Germinal center (tissue), 1 donor: ENCODE measurements at regions not wholly inside any gene's neighbourhood (a gene's known extent, or its start where the extent isn't known, plus 50 kb on each side); places are given as distances from the start of the nearest gene placed in this dataset.
"Not testable (repeated sequence)": the region's sequence is repeated elsewhere in the genome, so short reads cannot be mapped to it uniquely, and the experiment has no call there.

Source experiments
- DNase-seq: peaks from one replicate; pipeline ENCODE4 v3.0.0; 2012; ENCODE audit warnings: mixed read lengths, low spot score

DNA sequence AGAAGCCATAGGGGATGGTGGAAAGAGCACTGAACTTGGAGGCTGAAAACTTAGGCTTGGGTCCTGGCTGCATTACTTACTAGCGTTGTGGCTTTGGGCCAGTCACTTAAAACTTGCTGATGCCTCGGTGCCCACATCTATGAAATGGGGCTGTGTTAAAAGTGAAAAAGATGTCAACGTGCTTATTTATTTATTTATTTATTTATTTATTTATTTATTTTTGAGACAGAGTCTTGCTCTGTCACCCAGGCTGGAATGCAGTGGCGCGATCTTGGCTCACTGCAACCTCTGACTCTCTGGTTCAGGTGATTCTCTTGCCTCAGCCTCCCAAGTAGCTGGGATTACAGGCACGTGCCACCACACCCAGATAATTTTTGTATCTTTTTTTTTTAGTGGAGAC is 94.3 kb downstream of the MRM1 start:
- not testable (repeated sequence) for DNase-seq

DNA sequence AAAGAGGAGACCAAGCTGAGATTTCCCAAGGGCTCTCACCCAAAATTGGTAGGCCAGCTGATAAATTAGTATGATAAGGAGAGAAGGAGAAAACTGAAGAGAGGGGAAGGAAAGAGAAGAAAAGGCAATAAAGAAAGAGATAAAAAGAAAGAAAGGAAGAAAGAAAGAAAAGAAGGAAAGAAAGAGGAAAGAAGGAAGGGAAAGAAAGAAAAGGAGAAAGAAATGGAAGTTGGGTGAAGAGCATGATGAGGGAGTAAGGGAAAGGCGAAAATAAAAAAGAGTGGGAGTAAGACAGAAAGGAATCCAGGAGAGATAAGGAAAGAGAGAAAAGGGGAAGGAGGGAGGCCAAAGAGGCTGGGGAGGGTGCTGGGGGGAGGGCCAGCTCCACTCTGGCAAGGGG is 95.4 kb downstream of the MRM1 start:
- DNase-seq, result no peak

DNA sequence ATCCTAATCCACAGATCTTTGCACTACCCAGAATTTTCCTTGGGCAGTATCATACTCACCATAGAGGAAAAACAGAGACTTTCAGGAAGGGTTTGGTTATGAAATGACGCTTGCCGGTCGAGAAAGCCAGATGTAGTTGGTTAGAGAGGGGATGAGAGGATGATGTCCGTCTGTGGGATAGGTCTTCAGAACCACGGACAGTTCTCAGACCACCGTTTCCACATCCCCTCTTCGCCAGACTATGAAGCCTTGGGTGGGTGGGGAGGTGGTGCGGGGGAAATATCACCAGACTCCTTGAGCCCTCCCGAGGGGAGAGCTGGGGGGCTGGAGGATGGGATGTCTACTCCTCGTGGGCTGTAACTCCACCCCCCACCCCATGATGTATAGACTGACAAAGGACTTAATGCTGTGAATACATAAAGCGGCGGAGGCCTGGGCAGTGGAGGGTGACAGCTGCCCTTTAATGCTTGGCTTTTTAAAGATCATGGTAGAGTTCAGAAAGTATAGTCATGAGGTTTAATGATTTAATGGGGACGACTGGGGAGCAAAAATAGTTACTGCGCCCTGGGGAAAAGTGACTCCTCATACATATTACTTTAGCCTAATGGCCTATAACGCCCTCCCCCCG is 96.6 kb downstream of the MRM1 start:
- no peak for DNase-seq

DNA sequence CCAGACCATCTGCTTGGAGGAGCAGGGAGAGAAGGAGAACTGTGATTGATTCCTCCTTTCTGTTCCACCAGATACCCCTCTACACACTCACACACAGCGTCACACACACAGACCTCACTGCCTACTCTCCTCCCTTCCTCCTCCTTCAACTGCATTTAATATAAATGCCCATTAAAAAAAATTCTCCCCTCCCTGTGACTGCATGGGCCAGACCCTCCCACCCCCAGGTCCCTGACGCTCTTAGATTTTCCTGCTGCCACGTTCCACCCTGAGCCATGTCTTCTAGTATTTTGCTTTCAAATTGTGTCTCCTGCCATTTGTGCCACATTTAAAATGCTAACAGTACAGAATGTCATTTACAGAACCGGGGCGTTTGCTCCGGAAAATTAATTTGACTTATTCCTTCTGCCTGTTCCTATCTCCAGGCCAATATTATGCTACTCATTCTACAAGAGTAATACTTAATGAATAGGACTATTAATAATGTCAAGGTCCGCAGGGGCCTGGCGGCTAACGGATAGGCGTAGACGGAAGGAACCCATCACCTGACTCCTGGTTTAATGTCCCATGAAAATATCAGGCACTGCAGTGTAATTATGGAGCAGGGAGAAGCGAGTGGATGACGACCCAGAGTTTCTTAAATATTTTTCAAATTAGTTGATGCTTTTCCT is 100.2 kb downstream of the MRM1 start:
- no peak for DNase-seq

DNA sequence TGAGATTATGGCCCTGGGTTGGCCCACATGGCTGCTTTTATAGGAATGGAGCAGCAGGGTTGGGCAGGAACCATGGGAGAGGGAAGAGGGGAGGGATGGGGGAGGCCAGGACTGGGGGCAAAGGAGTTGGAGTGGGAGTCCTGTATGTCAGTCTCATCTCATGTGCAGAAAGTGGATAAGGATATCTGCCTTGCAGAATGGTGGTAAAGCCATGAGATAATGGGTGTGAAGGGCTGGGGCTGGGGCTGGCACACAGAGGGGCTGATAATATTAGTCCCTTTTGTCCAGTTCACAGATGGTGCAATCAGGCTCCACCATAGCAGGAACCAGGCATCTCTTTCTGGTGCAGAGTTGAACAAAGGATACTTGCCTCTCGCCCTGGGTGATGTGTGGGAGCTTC is 101.3 kb downstream of the MRM1 start:
- DNase-seq, result no peak

DNA sequence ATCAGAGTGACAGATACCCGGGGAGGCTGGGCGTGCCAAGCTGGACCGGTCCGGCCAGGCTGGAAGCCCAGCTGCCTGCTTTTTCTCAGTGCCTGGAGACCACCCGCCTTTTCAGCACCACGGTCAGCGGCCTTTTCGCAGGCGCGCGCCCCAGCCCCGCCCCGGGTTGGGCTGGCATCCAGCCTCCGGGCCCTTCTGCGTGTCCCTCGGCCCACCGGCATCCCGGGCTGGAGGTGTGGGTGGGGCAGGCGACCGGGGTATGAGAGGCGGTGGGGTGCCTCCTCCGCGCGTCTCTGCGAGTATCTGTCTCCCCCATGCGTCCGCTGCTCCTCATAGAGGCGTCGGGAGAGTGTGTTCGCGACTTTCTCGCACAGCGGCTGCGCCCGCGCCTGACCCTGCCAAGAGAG is 102.5 kb downstream of the MRM1 start:
- DNase-seq, result peak; percentile 59

DNA sequence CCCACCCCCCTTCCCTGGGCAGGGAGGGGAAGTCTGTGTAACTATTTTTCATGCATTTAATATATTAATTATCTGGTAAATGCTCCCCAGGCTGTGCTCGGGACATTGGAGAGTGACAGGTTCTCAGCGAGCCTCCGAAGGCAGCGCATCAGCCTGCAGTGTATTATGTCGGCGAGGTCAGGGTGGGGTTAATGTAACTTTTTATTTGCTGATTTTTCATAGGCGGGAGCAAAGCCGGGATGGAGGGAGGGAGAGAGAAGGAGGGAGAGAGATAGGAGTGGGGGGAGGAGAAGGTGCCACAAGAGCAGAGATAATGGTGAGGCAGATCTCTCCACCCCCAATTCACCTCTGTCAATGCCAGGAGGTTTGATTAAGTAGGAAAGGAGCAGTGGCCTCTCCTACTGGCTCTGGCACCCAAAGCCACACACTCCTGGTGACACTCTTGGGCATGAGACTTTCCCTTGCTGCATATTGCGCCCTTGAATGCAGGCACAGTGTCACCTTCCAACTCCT is 104.0 kb downstream of the MRM1 start:
- DNase-seq, result no peak

DNA sequence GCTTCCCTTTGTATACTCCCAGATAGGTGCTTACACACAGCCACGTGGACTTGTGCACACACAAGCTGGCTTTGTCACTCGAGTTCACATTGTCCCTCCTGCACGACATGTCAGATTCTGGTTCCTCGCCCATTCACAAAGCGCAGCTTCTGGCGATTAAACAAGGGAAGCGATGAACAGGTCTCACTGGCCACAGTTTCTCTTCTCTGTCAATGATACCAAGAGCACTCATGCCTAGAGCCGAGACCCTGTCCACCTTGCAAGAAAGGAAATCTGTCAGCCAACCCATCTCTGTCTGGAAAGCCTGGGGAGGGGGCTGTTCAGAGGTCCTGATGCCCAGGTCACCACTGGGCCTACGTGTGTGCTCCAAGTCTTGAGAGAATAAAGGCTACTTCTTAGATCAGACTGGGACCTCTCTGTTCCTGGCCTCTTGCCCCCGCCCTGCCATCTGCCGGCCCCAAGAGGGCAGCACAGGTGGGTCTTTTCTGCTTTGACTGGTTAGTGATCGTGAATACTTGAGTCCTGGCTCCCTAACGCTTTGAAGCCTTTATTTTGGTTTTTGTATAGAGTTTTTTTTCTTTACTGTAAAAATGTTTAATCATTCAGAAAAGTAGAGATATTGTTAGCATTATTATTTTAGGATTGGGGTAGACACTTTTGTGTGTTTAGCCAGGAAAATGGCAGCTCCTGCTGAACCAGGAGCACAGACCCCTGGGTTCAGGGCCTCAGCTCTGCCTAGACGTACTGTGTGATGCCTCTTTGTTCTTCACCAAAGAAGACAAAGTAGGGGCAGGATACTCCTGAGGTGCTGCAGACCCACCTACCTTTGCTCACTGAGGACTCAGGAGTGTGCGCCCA is 104.7 kb downstream of the MRM1 start:
- peak; percentile 63 for DNase-seq

DNA sequence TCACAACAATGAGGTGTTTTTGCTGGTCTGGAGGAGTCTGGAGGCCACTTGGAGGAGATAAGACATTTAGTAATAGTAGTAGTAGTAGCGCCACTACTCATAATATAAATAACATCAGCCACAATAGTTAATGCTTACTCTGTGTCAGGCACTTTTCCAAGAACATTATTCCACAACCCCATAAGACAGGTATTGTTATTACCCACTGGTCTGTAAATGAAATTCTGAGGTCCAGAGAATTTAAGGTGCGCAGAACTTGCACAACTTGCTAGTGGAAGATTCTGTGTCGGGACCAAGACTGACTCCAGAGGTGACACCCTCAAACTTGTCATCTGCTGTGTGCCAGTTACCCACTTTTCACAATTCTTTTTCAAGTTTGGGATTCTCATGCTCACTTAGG is 106.5 kb downstream of the MRM1 start:
- no peak for DNase-seq

DNA sequence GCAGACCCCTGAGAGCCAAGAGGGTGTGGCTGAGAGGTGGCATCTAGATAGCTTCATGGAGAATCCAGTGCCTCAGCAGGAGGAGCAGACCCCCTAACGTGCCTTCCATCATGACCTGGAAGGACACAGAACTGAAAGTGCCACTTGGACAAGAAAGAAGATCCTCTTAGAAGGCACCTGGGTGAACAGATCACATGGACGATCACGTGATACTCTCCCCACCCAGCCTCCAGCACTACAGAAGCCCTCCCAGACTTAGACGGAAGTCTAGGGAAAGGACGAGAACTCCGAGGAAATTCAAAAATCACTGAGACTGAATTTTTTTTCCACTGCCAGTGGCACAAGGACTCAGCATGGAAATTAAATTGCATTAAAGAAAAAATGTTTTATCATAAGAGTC is 113.4 kb downstream of the MRM1 start:
- DNase-seq, result no peak

DNA sequence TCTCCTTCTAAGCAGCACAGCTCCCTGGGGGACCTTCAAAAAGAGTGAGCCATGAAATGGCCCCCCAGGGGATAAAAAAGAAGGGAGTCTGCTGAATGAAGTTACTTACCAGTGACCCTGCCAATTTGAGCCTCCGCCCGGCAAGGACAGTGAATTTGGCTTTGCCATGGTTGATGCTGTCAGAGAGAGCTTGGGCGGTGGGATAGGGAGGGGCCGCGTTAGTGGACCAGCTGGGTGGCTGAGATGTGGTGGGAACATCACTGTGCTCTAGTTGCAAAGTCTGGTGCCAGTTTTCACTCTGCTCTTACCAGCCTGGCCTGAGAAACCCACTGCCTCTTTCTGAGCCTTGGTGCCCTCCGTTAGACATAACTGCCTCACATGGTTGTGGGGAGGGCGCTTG is 114.6 kb downstream of the MRM1 start:
- DNase-seq, result no peak

DNA sequence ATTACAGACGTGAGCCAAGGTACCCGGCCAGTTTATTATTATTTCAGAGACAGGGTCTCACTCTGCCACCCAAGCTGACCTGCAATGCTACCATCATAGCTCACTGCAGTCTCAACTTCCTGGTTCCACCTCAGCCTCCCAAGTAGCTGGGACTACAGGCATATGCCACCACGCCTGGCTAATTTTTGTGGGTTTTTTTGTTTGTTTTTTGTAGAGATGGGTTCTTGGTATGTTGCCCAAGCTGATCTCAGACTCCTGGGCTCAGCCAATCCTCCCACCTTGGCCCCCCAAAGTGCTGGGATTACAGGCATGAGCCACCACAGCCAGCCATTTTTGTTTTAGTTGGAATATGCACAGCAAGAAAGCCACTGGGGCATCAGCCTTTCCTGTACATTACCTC is 115.7 kb downstream of the MRM1 start:
- DNase-seq, result no peak

DNA sequence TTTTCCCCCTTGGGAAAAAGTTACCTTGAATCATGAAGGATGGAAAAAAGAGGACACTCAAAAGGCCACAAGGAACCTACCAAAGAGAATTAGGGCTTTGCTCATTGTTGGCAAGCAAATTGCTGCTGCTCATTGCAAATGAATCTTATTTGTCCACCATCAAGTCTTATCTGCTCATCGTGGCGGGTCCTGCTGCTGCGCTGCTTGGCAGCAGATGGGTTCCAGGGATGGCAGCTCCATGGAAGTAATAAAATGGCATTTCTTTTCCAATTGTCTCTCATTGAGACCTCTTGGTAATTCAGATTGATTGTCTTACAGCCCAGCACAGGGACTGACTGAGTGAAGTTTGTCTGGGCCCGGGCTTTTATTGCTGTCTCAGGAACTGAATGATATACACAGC is 118.7 kb downstream of the MRM1 start:
- DNase-seq, result no peak

DNA sequence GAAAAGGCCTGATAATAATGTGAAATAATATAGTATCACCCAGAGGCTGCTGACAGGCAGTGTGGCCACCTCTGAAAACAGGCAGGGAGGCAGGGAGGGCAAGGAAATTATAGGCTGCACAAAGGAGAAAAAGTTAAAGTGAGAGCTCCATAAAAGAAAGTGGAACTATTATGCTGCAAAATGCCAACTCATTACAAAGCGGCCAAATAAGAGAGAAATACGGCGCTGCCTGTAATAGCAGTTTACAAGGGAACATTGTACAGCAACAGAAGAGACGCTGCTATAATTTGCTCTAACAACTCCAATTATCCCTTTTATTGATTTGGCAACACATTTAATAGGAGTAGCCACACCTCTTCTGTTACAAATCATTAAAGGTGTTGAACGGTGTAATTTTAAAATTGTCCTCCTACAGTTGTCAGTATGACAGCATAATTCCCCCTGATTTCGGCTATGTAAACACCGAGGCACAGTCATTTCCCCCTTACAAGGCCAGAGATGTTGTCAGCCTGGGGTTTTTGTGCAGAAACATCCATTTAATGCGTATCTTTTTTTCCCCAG is 120.3 kb downstream of the MRM1 start:
- DNase-seq, result no peak

DNA sequence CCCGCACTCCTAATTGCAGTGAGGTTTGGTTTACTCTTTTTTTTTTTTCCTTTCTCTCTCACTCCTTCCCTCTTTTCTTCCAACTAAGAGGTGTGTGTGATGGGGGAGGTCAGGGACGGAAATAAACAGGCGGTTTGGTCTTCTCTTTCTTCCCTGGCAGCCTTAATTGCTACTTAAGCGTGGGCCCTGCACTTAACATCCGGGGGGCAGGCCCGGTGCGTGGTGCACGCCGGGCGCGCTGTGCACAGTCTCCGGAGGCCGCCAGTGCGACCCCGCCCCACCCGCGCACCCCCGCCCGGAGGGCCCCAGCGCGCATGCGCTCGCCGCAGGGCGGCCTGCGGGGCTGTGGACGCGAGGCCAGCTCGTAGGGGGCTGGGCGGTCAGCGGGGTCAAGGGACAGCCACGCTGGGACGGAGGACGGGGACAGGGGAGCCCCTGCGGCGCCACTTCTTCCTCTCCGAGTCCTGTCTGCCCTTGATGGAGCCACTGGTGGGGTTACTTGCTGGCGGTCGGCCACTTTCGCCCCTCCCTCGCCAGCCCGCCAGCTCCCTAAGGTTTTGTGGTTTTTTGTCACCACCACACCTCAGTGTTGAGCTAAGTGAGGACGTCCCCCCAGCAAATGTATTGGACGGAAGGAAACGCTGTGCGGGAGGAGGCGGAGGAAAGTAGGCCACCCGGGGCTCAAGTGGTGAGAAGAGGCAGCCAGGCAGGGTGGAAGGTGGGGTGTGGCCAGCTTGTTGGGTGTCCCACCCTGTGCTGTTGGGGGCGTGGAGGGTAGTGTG is 120.9 kb downstream of the MRM1 start:
- DNase-seq, result peak; percentile 93

DNA sequence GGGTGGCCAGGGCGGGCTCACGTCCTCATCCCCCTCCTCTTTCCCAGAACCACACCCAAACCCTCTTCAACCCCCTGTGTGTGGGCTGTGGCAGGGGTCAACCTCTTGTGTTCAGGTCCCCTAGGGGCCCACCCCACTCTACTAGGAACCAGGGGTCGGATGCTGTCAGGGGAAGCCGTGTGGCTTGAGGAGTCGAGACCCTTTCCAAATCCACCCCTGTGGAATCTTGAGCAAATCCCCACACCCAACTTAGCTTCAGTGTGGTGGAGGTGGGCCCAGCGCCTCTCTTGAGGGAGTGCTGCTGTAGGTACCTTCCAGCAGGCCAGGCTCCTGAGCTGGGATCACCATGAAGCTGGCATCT is 121.5 kb downstream of the MRM1 start:
- DNase-seq, result no peak

DNA sequence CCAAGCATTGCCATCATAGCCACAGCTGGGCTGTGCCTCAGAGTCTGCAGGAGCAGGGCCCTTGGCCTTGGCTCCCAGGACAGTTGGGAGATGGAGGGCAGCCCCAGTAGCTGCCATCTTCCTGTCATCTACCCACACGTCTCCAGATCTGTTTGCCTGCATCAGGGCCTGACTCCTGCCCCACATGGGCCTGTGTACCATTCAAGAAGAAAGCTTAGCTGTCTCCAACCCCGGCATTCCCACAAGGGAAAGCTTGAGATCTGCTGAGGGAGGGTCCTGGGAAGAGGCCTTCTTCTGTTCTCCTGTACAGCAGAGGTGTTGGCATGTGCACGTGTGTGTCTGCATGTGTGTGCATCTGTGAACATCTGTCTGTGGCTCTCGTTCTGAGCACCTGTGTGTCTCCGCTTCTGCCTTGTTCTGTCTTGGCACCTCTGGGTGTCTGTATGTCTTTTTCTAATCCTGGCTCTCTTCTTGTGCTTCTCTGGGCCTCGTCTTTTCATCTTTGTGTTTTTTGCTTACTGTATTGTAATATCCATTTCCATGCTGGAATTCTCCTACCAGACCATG is 122.2 kb downstream of the MRM1 start:
- DNase-seq, result no peak

DNA sequence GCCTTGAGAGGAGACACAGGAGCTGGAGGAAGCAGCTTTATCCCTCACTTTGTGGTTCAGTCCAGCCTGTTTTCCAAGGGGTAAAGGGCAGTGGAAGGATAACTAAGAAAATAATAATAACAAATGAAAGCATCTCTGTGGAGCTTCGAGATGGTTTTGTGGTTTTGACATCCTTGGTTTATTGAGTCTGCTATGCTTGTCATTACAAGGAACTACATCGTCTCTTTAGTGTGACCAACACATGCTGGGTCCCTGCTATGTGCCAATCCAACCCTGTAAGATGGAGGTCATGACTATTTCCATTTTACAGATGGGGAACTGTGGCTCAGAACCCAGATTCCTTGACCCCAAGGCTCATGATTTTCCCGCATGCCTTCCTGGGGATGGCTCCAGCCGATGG is 124.8 kb downstream of the MRM1 start:
- DNase-seq, result no peak

DNA sequence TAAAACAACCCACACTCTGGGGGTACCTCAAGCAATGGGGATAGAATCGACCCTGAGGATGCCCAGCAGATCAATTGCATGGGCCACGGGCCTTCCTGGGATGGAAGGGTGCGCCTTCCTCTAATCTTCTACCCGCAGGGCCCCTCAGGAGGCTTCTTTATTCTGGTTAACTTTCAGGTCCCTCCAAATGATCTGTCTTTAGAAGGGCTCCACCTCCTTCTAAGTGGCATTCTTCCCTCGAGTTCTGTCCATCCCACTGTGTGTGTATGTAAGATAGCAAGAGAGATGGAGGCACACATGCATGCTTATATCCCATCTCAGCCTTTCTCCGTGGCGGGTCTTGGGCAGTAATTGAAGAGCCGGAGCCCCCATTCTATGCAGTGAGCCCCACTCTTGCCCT is 125.7 kb downstream of the MRM1 start:
- DNase-seq, result no peak

DNA sequence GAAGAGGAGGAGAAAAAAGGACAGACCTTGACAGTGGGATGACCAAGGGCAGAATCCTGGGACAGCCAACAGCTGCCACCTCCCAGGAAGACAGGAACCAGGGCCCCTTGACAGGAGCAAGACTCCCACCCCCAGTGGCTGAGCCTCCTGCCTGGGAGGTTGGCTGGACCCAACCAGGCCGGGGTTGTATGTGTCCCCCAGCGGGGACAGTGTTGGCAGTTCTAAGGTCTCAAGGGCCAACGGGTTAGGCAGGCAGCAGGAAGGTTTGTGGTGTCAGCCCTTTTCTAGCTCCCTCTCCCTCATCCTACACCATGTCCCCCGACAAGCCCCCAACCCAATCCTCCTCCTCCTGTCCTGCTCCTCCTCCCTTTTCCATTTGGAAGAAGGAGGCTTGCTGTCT is 126.2 kb downstream of the MRM1 start:
- DNase-seq, result no peak
